Vagina (tissue), 2 donors: ENCODE measurements at regions not wholly inside any gene's neighbourhood (a gene's known extent, or its start where the extent isn't known, plus 50 kb on each side); places are given as distances from the start of the nearest gene placed in this dataset.

Experiments used
- DNase-seq, 2 donors: peaks; one replicate each; pipeline ENCODE4 v3.0.0-alpha.2; 2017; ENCODE audit errors: extremely low spot score in 2 of 2
- H3K27ac ChIP-seq: fragments of 200-600 bp; sonication (generic); one replicate; pipeline ENCODE4 v1.5.1; 2019
- H3K27me3 ChIP-seq: fragments of 200-600 bp; sonication (generic); one replicate; pipeline ENCODE4 v1.5.1; 2019
- H3K36me3 ChIP-seq, 2 donors: fragments of 200-600 bp; sonication (generic); one replicate each; pipeline ENCODE4 v1.5.1; 2017 to 2019
- H3K4me1 ChIP-seq: fragments of 200-600 bp; sonication (generic); one replicate; pipeline ENCODE4 v1.5.1; 2019
- H3K4me3 ChIP-seq, 2 donors: fragments of 200-600 bp; sonication (generic); 1 replicate in 1 of 2; 2 replicates in 1 of 2; pipeline ENCODE4 v1.5.1; 2016 to 2019
- H3K9me3 ChIP-seq: fragments of 200-600 bp; sonication (generic); one replicate; pipeline ENCODE4 v1.5.1; 2019
- POLR2A ChIP-seq, 2 donors: fragments of 450-650 bp; IDR thresholded peaks; one replicate each; pipeline ENCODE4 v1.6.1; 2017; ENCODE audit warnings: antibody characterized with exemption in 2 of 2, mild to moderate bottlenecking in 2 of 2, moderate library complexity in 2 of 2
- POLR2AphosphoS5 ChIP-seq, 2 donors: sonication (generic); formaldehyde crosslinking; IDR thresholded peaks; one replicate each; pipeline ENCODE4 v1.9.0; 2017; ENCODE audit warnings: antibody characterized with exemption in 2 of 2, mild to moderate bottlenecking in 2 of 2, low read depth in 1 of 2; ENCODE audit not compliant: insufficient read depth in 1 of 2
- intact Hi-C: fragments of 100-400 bp; cut with DNase I; formaldehyde crosslinking; loops from one replicate; pipeline ENCODE4 v1.15.1; 2023
- TF ChIP-seq, protein P1 (sequence below), 3 experiments: fragments of 450-650 bp in 2 of 3; fragments of 200-600 bp in 1 of 3; sonication (generic) in 1 of 3; IDR thresholded peaks; one replicate each; pipeline ENCODE4 v1.5.1; 2017 to 2019; ENCODE audit warnings: antibody characterized with exemption in 3 of 3, mild to moderate bottlenecking in 2 of 3, moderate library complexity in 2 of 3

DNA sequence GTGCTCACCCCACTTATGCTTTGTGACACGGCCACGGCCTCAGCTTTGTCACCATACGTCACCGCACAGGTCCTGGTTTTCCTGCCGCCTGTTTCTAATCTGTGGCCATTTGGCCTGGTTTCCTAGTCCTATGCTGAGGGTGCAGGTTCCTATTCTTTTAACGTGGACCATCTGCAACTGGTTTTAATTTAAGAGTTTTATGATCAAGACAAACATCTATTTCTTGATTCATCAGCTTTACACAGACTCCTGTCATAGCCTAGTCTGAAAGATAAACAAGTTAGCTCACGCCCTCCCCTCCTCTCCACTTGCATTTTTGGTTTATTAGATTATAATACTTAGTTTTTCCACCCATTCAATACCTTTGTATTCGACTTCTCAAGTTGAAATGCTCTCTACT, 97.5 kb upstream of the RPS6KA2 start:
- Histone ChIP-seq H3K36me3 (no peaks in the 10 kb centered on the region), H3K27me3 (no peaks in the 10 kb centered on the region), H3K4me3 (no peak overlapping the region), H3K9me3 (no peaks in the 10 kb centered on the region), H3K4me1 (no peaks in the 10 kb centered on the region), H3K27ac (no peak overlapping the region)
- intact Hi-C loops = no loop called here
- no peak for TF ChIP-seq POLR2AphosphoS5 (IDR thresholded peaks at IDR 0.05; ENCODE audit: insufficient read depth in 1 of 2, low read depth in 1 of 2)
- TF ChIP-seq, protein P1, sequence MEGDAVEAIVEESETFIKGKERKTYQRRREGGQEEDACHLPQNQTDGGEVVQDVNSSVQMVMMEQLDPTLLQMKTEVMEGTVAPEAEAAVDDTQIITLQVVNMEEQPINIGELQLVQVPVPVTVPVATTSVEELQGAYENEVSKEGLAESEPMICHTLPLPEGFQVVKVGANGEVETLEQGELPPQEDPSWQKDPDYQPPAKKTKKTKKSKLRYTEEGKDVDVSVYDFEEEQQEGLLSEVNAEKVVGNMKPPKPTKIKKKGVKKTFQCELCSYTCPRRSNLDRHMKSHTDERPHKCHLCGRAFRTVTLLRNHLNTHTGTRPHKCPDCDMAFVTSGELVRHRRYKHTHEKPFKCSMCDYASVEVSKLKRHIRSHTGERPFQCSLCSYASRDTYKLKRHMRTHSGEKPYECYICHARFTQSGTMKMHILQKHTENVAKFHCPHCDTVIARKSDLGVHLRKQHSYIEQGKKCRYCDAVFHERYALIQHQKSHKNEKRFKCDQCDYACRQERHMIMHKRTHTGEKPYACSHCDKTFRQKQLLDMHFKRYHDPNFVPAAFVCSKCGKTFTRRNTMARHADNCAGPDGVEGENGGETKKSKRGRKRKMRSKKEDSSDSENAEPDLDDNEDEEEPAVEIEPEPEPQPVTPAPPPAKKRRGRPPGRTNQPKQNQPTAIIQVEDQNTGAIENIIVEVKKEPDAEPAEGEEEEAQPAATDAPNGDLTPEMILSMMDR (IDR thresholded peaks at IDR 0.05) = no peak
- TF ChIP-seq POLR2A (IDR thresholded peaks at IDR 0.05) = no peak
- DNase-seq = no peak

DNA sequence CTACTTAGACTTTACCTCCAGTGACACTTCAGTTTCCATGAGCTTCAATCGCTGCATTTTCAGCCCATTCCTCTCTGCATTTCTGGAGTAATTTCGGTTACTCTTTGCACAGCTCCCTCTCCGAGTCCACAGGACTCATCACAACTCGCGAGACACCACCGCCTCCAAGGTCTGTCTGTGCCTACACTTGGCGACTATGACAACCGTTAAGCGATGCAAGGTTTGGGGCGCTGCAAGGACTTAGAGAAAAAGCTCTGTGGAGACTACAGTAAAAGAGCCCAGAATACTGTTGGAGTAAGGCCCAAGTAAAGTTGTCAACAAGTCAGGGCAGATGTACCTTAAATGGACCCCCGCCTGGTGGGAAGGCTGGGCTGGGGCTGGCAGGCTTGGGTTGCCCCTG, 95.7 kb upstream of the RPS6KA2 start:
- no peaks in the 10 kb centered on the region for H3K36me3 ChIP-seq
- H3K4me3 ChIP-seq = no peak overlapping the region
- H3K4me1 ChIP-seq = no peaks in the 10 kb centered on the region
- no peak overlapping the region for H3K27ac ChIP-seq
- DNase-seq = no peak
- no peaks in the 10 kb centered on the region for H3K27me3 ChIP-seq
- H3K9me3 ChIP-seq = no peaks in the 10 kb centered on the region
- intact Hi-C loops = no loop called here
- TF ChIP-seq POLR2AphosphoS5 (IDR thresholded peaks at IDR 0.05; ENCODE audit: insufficient read depth in 1 of 2, low read depth in 1 of 2) (no peak), POLR2A (IDR thresholded peaks at IDR 0.05) (no peak)
- TF ChIP-seq, protein P1 (IDR thresholded peaks at IDR 0.05) = no peak

DNA sequence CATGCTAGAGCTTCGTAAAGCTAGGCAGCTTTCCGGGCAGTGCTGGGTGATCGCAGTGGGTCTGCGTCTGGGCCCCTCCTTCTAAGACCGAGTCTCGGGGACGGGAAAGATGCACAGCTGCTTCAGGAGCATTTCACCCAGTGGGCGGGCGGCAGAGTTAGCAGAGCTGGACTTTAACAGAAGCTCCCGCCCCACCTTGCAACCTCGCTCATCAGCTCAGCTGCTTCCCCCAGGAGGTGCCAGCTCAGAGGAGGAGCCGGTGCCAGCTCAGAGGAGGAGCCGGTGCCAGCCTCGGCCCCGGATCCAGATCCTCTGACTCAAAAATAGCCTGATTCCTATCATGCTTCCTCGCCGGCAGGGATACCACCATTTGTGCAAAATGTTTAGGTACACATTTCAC, 94.5 kb upstream of the RPS6KA2 start:
- H3K36me3 ChIP-seq = no peaks in the 10 kb centered on the region
- no peaks in the 10 kb centered on the region for H3K4me1 ChIP-seq
- TF ChIP-seq POLR2AphosphoS5 (IDR thresholded peaks at IDR 0.05; ENCODE audit: insufficient read depth in 1 of 2, low read depth in 1 of 2) = no peak
- TF ChIP-seq POLR2A (IDR thresholded peaks at IDR 0.05) = no peak
- TF ChIP-seq, protein P1 (IDR thresholded peaks at IDR 0.05) = no peak
- DNase-seq = no peak
- no peaks in the 10 kb centered on the region for H3K9me3 ChIP-seq
- H3K27ac ChIP-seq = no peak overlapping the region
- no peaks in the 10 kb centered on the region for H3K27me3 ChIP-seq
- intact Hi-C loops = no loop called here
- no peak overlapping the region for H3K4me3 ChIP-seq

DNA sequence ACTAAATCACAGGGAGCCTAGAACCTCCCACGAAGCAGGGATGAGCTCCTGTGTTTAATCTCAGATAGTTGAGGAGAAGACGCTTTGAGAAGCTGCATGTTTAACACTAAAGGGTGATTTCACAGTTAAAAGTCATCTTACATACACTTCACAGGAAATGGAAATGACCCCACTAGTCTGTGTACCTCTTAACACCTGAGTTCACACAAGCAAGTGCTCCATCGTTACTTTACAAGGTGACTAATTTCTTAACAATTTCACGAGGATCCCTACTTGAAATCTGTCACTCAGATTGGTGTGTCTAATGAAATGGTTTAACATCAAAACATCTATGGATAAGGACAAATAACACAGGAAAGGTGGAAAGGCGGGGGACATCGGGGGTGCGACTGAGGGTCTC, 93.8 kb upstream of the RPS6KA2 start:
- Histone ChIP-seq H3K27ac (no peak overlapping the region), H3K36me3 (no peaks in the 10 kb centered on the region), H3K9me3 (no peaks in the 10 kb centered on the region), H3K4me1 (no peaks in the 10 kb centered on the region), H3K4me3 (no peak overlapping the region), H3K27me3 (no peaks in the 10 kb centered on the region)
- TF ChIP-seq POLR2AphosphoS5 (IDR thresholded peaks at IDR 0.05; ENCODE audit: insufficient read depth in 1 of 2, low read depth in 1 of 2) (no peak), POLR2A (IDR thresholded peaks at IDR 0.05) (no peak)
- TF ChIP-seq, protein P1 (IDR thresholded peaks at IDR 0.05) = no peak
- DNase-seq = no peak
- intact Hi-C loops = no loop called here

DNA sequence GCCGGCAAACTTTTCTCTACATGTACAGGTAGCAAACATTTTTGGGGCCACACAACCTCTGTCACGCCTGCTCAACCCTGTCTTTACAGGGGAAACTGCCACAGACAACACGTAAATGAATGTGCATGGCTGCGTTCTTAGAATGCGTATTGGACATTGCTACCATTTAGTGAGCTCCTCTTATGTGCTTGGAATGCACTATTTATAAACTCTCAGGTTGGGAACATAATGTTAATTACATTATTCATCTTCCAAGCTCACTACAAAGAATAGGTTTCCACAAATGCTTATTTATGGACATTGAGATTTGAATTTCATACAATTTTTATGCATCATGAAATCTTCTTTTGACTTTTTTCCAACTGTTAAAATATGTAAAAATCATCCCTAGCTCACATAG, 92.0 kb upstream of the RPS6KA2 start:
- intact Hi-C loops = no loop called here
- DNase-seq = no peak
- Histone ChIP-seq H3K36me3 (no peaks in the 10 kb centered on the region), H3K4me3 (no peak overlapping the region), H3K27ac (no peak overlapping the region), H3K27me3 (no peaks in the 10 kb centered on the region), H3K4me1 (no peaks in the 10 kb centered on the region), H3K9me3 (no peaks in the 10 kb centered on the region)
- TF ChIP-seq POLR2AphosphoS5 (IDR thresholded peaks at IDR 0.05; ENCODE audit: insufficient read depth in 1 of 2, low read depth in 1 of 2) = no peak
- TF ChIP-seq POLR2A (IDR thresholded peaks at IDR 0.05) = no peak
- TF ChIP-seq, protein P1 (IDR thresholded peaks at IDR 0.05) = no peak
